ENCODE measurements at regions not wholly inside any gene's neighbourhood (a gene's known extent, or its start where the extent isn't known, plus 50 kb on each side); places are given as distances from the start of the nearest gene placed in this dataset.

- no peak for TF ChIP-seq CTCF (IDR thresholded peaks at IDR 0.05)
Observed at GRCh38 chr5:165351342-165351741, 1845.9 kb downstream of the MAT2B start.

GRCh38 chr5:165360366-165360765 lies 1854.9 kb downstream of the MAT2B start:
- no peak for TF ChIP-seq CTCF (IDR thresholded peaks at IDR 0.05)

- TF ChIP-seq CTCF (IDR thresholded peaks at IDR 0.05), result no peak
Observed at GRCh38 chr5:165360784-165361542, 1855.5 kb downstream of the MAT2B start.

DNA sequence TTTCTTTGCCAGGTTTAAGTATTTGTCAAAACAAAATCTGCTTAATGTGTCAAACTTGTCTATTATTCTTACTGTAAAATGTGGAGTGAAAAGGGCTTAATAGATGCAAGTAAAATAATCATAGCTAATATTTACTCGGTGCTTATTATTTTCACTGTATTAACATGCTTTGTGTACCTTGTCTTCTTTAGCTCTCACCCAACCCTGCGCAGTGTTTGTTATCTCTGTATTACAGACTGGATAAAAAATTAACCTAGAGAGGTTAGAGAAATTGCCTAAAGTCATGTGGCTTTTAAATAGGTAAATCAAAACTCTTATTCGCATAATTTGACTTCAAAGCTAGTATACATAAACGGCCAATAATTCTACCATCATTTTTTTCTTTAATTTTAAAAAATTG lies 1864.8 kb downstream of the MAT2B start:
- TF ChIP-seq CTCF (IDR thresholded peaks at IDR 0.05), result no peak

DNA sequence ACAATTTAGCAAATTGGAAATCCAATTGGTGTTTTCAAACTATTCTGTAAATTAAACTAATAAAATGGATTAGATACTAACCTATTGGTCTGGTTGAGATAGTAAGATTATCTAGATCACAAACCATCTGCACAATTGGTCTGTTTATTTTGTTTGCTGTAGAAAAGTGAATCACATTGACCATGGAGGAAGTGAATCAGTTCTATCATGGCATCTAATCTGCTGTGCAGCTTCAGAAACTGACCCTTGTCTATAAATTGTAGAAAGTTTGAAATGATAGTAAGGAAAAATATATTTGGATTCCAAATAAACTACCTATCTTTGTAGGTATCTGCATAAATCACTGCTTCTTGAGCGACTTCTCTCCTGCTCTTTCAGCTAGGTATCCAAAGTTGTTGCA lies 1865.4 kb downstream of the MAT2B start:
- TF ChIP-seq CTCF (IDR thresholded peaks at IDR 0.05), result no peak

DNA sequence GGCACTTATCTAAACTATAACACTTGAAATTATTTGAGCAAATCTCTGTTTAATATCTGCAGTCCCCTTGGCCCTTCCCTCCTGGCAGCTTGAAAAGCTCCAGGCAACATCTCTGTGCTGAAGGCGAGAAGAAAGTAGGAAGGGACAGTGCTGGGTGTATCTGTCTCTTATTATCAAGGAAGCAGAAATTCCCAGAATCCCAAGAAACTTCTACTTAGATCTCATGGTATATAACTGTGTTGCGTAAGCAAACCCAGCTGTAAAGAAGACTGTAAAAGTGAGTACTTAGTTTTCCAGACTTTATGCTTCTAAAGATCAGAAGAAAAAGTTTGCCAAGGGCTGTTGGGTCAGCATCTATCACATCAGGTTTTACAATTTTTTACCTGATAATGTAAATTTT lies 1869.8 kb downstream of the MAT2B start:
- TF ChIP-seq CTCF (IDR thresholded peaks at IDR 0.05), result no peak

DNA sequence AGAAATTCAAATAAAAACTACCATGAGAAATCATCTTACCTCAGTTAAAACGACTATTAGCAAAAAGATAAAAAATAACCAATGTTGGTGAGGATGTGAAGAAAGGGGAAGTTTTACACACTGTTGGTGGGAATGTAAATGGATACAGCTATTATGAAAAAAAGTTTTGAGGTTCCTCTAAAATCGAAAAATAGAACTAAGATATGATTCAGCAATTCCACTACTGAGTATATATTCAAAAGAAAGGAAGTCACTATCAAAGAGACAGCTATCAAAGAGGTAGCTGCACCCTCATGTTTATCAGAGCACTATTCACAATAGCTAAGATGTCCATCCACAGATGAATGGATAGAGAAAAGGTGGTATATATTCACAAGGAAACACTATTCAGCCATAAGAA lies 1888.4 kb downstream of the MAT2B start:
- TF ChIP-seq CTCF (IDR thresholded peaks at IDR 0.05), result no peak

GRCh38 chr5:165397516-165397915 lies 1892.1 kb downstream of the MAT2B start:
- TF ChIP-seq CTCF (IDR thresholded peaks at IDR 0.05), result no peak

Data from LNCAP (cell line).